HUES48 (cell line): ENCODE measurements at regions not wholly inside any gene's neighbourhood (a gene's known extent, or its start where the extent isn't known, plus 50 kb on each side); places are given as distances from the start of the nearest gene placed in this dataset.

Experiments used
- H3K27ac ChIP-seq: one replicate; pipeline ENCODE4 v1.7.0; 2013; ENCODE audit warnings: low read depth, low read length, inconsistent platforms
- H3K27me3 ChIP-seq: 2 replicates; pipeline ENCODE4 v1.6.1; 2013; ENCODE audit warnings: mild to moderate bottlenecking, low read length; ENCODE audit not compliant: control insufficient read depth, insufficient read depth
- H3K36me3 ChIP-seq: 2 replicates; pipeline ENCODE4 v1.6.1; 2013; ENCODE audit warnings: low read length; ENCODE audit not compliant: control insufficient read depth, insufficient read depth
- H3K4me1 ChIP-seq: 2 replicates; pipeline ENCODE4 v1.6.1; 2013; ENCODE audit warnings: mild to moderate bottlenecking, low read length; ENCODE audit not compliant: control insufficient read depth, insufficient read depth
- H3K4me3 ChIP-seq: 2 replicates; pipeline ENCODE4 v1.5.1; 2013; ENCODE audit warnings: mild to moderate bottlenecking, low read depth, low read length
- H3K9ac ChIP-seq: 2 replicates; pipeline ENCODE4 v1.6.1; 2013; ENCODE audit warnings: mild to moderate bottlenecking, low read depth, low read length, moderate library complexity
- H3K9me3 ChIP-seq: 2 replicates; pipeline ENCODE4 v1.6.1; 2013; ENCODE audit warnings: low read length; ENCODE audit not compliant: control insufficient read depth, insufficient read depth

DNA sequence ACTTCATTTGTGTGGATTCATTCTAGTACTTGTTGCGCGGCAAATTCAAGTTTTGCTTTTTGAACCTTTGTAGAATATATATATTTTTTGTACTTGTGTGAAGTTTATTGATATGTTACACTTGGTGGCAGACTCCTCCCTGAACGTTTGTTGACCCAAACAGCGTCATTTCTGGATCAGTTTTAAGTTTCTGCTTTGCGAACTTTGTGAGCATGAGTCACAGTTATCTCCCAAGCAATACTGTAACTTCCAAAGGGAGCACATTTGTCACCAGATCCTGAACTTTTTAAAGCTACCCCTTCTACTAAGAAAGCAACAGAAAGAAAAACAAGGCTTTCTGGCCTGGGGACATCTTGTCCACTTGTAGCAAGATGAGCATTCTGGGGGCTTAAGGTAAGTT is 74.8 kb upstream of the CACNA2D3 start:
- Histone ChIP-seq H3K27me3 (no peaks in the 10 kb centered on the region), H3K9ac (no peak overlapping the region), H3K9me3 (no peaks in the 10 kb centered on the region), H3K4me1 (peaks cover 2% of the 10 kb centered on the region; the same call in 1 of the 2 replicates), H3K4me3 (no peak overlapping the region), H3K27ac (no peak overlapping the region), H3K36me3 (no peaks in the 10 kb centered on the region)

GRCh38 chr3:54046641-54047214 is 75.6 kb upstream of the CACNA2D3 start:
- H3K4me3 ChIP-seq: no peak overlapping the region
- no peak overlapping the region for H3K9ac ChIP-seq
- H3K27ac ChIP-seq: no peak overlapping the region
- no peaks in the 10 kb centered on the region for H3K27me3 ChIP-seq
- H3K36me3 ChIP-seq: no peaks in the 10 kb centered on the region
- H3K9me3 ChIP-seq: no peaks in the 10 kb centered on the region
- H3K4me1 ChIP-seq: peaks cover 10% of the 10 kb centered on the region; the same call in 1 of the 2 replicates

GRCh38 chr3:54045061-54045815 is 77.1 kb upstream of the CACNA2D3 start:
- H3K4me1 ChIP-seq: peaks cover 10% of the 10 kb centered on the region; the same call in 1 of the 2 replicates

GRCh38 chr3:54042259-54042823 is 80.0 kb upstream of the CACNA2D3 start:
- Histone ChIP-seq H3K27me3 (no peaks in the 10 kb centered on the region), H3K4me1 (peaks cover 10% of the 10 kb centered on the region; the same call in 1 of the 2 replicates), H3K36me3 (no peaks in the 10 kb centered on the region), H3K9me3 (no peaks in the 10 kb centered on the region), H3K4me3 (no peak overlapping the region), H3K9ac (no peak overlapping the region), H3K27ac (no peak overlapping the region)

More at GRCh38 chr3:54045061-54045815, 77.1 kb upstream of the CACNA2D3 start:
- Histone ChIP-seq H3K36me3 (no peaks in the 10 kb centered on the region), H3K4me3 (no peak overlapping the region), H3K27me3 (no peaks in the 10 kb centered on the region), H3K27ac (no peak overlapping the region), H3K9ac (no peak overlapping the region), H3K9me3 (no peaks in the 10 kb centered on the region)

GRCh38 chr3:54040476-54040875 is 81.9 kb upstream of the CACNA2D3 start:
- Histone ChIP-seq H3K9me3 (no peaks in the 10 kb centered on the region), H3K27me3 (no peaks in the 10 kb centered on the region), H3K9ac (no peak overlapping the region), H3K4me3 (no peak overlapping the region), H3K36me3 (no peaks in the 10 kb centered on the region), H3K27ac (no peak overlapping the region), H3K4me1 (peaks cover 10% of the 10 kb centered on the region; the same call in 1 of the 2 replicates)

DNA sequence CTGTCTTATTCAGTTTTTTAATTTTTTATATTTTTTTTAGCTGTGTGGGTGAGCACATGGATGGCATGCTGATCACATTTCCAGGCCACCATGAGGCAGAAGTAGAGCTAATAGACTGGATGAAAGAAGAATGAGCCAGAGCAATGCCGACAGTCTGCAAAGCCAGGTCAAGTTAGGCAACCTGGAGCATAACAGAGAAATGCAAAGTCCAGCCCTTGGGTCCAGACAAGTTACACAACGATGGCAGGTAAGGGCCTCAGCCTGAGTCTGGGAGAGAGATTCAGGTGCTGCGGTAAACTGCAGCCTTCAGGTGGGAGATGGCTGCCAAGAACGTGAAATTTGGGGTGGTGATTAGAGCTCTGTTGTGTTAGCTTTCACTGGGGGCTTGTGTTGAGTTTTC is 84.0 kb upstream of the CACNA2D3 start:
- H3K9me3 ChIP-seq: no peaks in the 10 kb centered on the region
- H3K4me1 ChIP-seq: peaks cover 10% of the 10 kb centered on the region; the same call in 1 of the 2 replicates
- H3K36me3 ChIP-seq: no peaks in the 10 kb centered on the region
- H3K4me3 ChIP-seq: no peak overlapping the region
- no peak overlapping the region for H3K9ac ChIP-seq
- no peak overlapping the region for H3K27ac ChIP-seq
- no peaks in the 10 kb centered on the region for H3K27me3 ChIP-seq

GRCh38 chr3:54036543-54036942 is 85.8 kb upstream of the CACNA2D3 start:
- H3K4me1 ChIP-seq: no peaks in the 10 kb centered on the region
- no peak overlapping the region for H3K9ac ChIP-seq
- H3K9me3 ChIP-seq: no peaks in the 10 kb centered on the region
- no peak overlapping the region for H3K4me3 ChIP-seq
- H3K36me3 ChIP-seq: no peaks in the 10 kb centered on the region
- no peaks in the 10 kb centered on the region for H3K27me3 ChIP-seq
- no peak overlapping the region for H3K27ac ChIP-seq

GRCh38 chr3:54034971-54035370 is 87.4 kb upstream of the CACNA2D3 start:
- no peaks in the 10 kb centered on the region for H3K27me3 ChIP-seq
- H3K4me1 ChIP-seq: no peaks in the 10 kb centered on the region
- H3K9me3 ChIP-seq: no peaks in the 10 kb centered on the region
- no peak overlapping the region for H3K9ac ChIP-seq
- H3K36me3 ChIP-seq: no peaks in the 10 kb centered on the region
- no peak overlapping the region for H3K27ac ChIP-seq
- no peak overlapping the region for H3K4me3 ChIP-seq

- Histone ChIP-seq H3K9ac (no peak overlapping the region), H3K4me3 (no peak overlapping the region), H3K9me3 (no peaks in the 10 kb centered on the region), H3K27ac (no peak overlapping the region), H3K36me3 (no peaks in the 10 kb centered on the region), H3K27me3 (no peaks in the 10 kb centered on the region), H3K4me1 (no peaks in the 10 kb centered on the region)
Observed at GRCh38 chr3:54033761-54034160, 88.6 kb upstream of the CACNA2D3 start.

DNA sequence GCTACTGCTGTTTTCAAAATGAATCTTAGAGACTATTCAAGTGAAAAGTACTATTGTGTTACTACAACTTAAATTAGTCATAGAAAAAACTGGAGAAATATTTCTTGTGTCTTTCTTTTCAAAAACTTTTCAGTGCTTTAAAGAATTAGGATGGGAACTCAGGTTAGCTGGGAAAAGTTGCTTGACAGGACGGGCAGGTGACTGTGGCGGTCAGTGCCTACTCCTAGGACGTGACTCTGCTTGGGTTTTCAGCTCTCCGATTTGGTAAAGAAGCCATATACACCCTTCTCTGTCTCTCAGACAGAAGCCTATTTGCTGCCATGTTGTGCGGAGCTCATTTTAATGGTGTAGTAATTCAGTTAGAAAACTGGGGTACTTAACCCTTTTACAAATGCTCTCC is 89.8 kb upstream of the CACNA2D3 start:
- Histone ChIP-seq H3K27ac (no peak overlapping the region), H3K9ac (no peak overlapping the region), H3K4me3 (no peak overlapping the region), H3K27me3 (no peaks in the 10 kb centered on the region), H3K9me3 (no peaks in the 10 kb centered on the region), H3K36me3 (no peaks in the 10 kb centered on the region), H3K4me1 (no peaks in the 10 kb centered on the region)

DNA sequence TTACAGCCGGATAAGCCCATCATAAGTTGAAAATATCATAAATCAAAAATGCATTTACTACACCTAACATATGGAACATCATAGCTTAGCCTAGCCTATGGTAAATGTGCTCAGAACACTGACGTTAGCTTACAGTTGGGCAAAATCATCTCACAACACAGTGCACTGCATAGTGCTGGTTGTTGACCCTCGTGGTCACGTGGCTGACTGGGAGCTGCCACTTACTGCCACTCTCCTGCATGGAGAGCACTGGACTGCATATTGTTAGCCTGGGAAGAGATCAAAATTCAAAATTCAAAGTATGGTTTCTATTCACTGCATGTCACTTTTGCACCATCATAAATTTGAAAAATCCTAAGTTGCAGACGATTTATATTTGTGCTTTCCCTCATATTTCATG is 94.0 kb upstream of the CACNA2D3 start:
- no peak overlapping the region for H3K4me3 ChIP-seq
- H3K4me1 ChIP-seq: no peaks in the 10 kb centered on the region
- H3K9me3 ChIP-seq: no peaks in the 10 kb centered on the region
- no peaks in the 10 kb centered on the region for H3K36me3 ChIP-seq
- H3K9ac ChIP-seq: no peak overlapping the region
- no peak overlapping the region for H3K27ac ChIP-seq
- H3K27me3 ChIP-seq: no peaks in the 10 kb centered on the region
